Natural killer cell treated with Interleukin-12 subunit alpha and Interleukin-12 subunit beta and Interleukin-15 and Interleukin-18, amount 100 ng/mL, for 72 hours (primary cell): ENCODE measurements at regions not wholly inside any gene's neighbourhood (a gene's known extent, or its start where the extent isn't known, plus 50 kb on each side); places are given as distances from the start of the nearest gene placed in this dataset.

Source experiments
- ATAC-seq, 2 donors: fragments of 150-1000 bp; cut with Tn5 transposase in 1 of 2; sonication (Bioruptor Pico), chemical (Tn5 transposase) in 1 of 2; 2 replicates each; pipeline ENCODE4 v1.10.0; 2021
- DNase-seq: peaks from one replicate; pipeline ENCODE4 v3.0.0; 2022; ENCODE audit warnings: low spot score
- H3K27ac Mint-ChIP-seq, 2 donors: 1 replicate in 1 of 2; 2 replicates in 1 of 2; pipeline ENCODE4 v1.8.0; 2022; ENCODE audit warnings: mixed read lengths in 2 of 2, mild to moderate bottlenecking in 1 of 2, moderate library complexity in 1 of 2
- H3K27me3 Mint-ChIP-seq, 2 donors: 1 replicate in 1 of 2; 2 replicates in 1 of 2; pipeline ENCODE4 v1.8.0; 2022; ENCODE audit warnings: mixed read lengths in 2 of 2
- H3K36me3 Mint-ChIP-seq: one replicate; pipeline ENCODE4 v1.8.0; 2022; ENCODE audit warnings: mixed read lengths
- H3K4me1 Mint-ChIP-seq, 2 donors: 1 replicate in 1 of 2; 2 replicates in 1 of 2; pipeline ENCODE4 v1.8.0; 2022; ENCODE audit warnings: low read depth in 2 of 2, mixed read lengths in 2 of 2, mild to moderate bottlenecking in 1 of 2
- H3K4me3 Mint-ChIP-seq: one replicate; pipeline ENCODE4 v1.8.0; 2022; ENCODE audit warnings: mixed read lengths
- H3K9me3 Mint-ChIP-seq: 2 replicates; pipeline ENCODE4 v1.8.0; 2022; ENCODE audit warnings: mixed read lengths

- Mint-ChIP-seq H3K9me3 (no peaks in the 10 kb centered on the region), H3K27ac (no peak overlapping the region), H3K4me1 (peaks cover 0 to 3% of the 10 kb centered on the region in 2 donors), H3K4me3 (no peak overlapping the region), H3K27me3 (peaks cover 30 to 45% of the 10 kb centered on the region in 2 donors), H3K36me3 (peaks cover 4% of the 10 kb centered on the region)
- peak; percentile 47 to 67 for ATAC-seq
- DNase-seq: no peak
Observed at GRCh38 chr17:36703860-36704266, 102.5 kb downstream of the MRM1 start.

- peaks cover 24 to 38% of the 10 kb centered on the region in 2 donors for H3K27me3 Mint-ChIP-seq
- H3K9me3 Mint-ChIP-seq: no peaks in the 10 kb centered on the region
- peaks cover 0 to 3% of the 10 kb centered on the region in 2 donors for H3K4me1 Mint-ChIP-seq
- H3K36me3 Mint-ChIP-seq: peaks cover 4% of the 10 kb centered on the region
- no peak overlapping the region for H3K27ac Mint-ChIP-seq
- ATAC-seq: no peak
- DNase-seq: no peak
- no peak overlapping the region for H3K4me3 Mint-ChIP-seq
Observed at GRCh38 chr17:36705283-36705795, 104.0 kb downstream of the MRM1 start.

GRCh38 chr17:36705874-36706731 lies 104.7 kb downstream of the MRM1 start:
- H3K27me3 Mint-ChIP-seq: peaks cover 19 to 31% of the 10 kb centered on the region in 2 donors
- H3K9me3 Mint-ChIP-seq: no peaks in the 10 kb centered on the region
- no peak overlapping the region for H3K4me3 Mint-ChIP-seq
- peaks cover 0 to 3% of the 10 kb centered on the region in 2 donors for H3K4me1 Mint-ChIP-seq
- H3K27ac Mint-ChIP-seq: no peak overlapping the region
- ATAC-seq: peak in 1 of 2 donors; percentile 68
- no peak for DNase-seq
- H3K36me3 Mint-ChIP-seq: peaks cover 4% of the 10 kb centered on the region

GRCh38 chr17:36707904-36708303 lies 106.5 kb downstream of the MRM1 start:
- no peak for DNase-seq
- Mint-ChIP-seq H3K27me3 (peaks cover 12 to 14% of the 10 kb centered on the region in 2 donors), H3K4me3 (no peak overlapping the region), H3K36me3 (no peaks in the 10 kb centered on the region), H3K4me1 (peaks cover 0 to 3% of the 10 kb centered on the region in 2 donors), H3K27ac (no peak overlapping the region), H3K9me3 (no peaks in the 10 kb centered on the region)
- ATAC-seq: no peak

- H3K27me3 Mint-ChIP-seq: peaks cover 0 to 3% of the 10 kb centered on the region in 2 donors
- H3K4me1 Mint-ChIP-seq: peaks cover 0 to 7% of the 10 kb centered on the region in 2 donors
- H3K36me3 Mint-ChIP-seq: no peaks in the 10 kb centered on the region
Observed at GRCh38 chr17:36714789-36715188, 113.4 kb downstream of the MRM1 start.

GRCh38 chr17:36715951-36716350 lies 114.6 kb downstream of the MRM1 start:
- H3K4me3 Mint-ChIP-seq: no peak overlapping the region
- no peak overlapping the region for H3K27ac Mint-ChIP-seq
- H3K36me3 Mint-ChIP-seq: no peaks in the 10 kb centered on the region
- DNase-seq: no peak
- H3K9me3 Mint-ChIP-seq: peaks cover 6% of the 10 kb centered on the region
- peaks cover 0 to 9% of the 10 kb centered on the region in 2 donors for H3K4me1 Mint-ChIP-seq
- no peak for ATAC-seq
- peaks cover 0 to 3% of the 10 kb centered on the region in 2 donors for H3K27me3 Mint-ChIP-seq

More at GRCh38 chr17:36714789-36715188, 113.4 kb downstream of the MRM1 start:
- H3K9me3 Mint-ChIP-seq: peaks cover 6% of the 10 kb centered on the region
- DNase-seq (no peak), ATAC-seq (no peak)
- no peak overlapping the region for H3K4me3 Mint-ChIP-seq
- H3K27ac Mint-ChIP-seq: no peak overlapping the region

GRCh38 chr17:36717088-36717487 lies 115.7 kb downstream of the MRM1 start:
- no peak for DNase-seq
- Mint-ChIP-seq H3K4me3 (no peak overlapping the region), H3K9me3 (peaks cover 6% of the 10 kb centered on the region)

GRCh38 chr17:36720131-36720530 lies 118.7 kb downstream of the MRM1 start:
- no peaks in the 10 kb centered on the region for H3K36me3 Mint-ChIP-seq
- no peak overlapping the region for H3K4me3 Mint-ChIP-seq
- H3K9me3 Mint-ChIP-seq: peaks cover 6% of the 10 kb centered on the region
- ATAC-seq (no peak), DNase-seq (no peak)
- no peaks in the 10 kb centered on the region for H3K27me3 Mint-ChIP-seq
- H3K4me1 Mint-ChIP-seq: peaks cover 32 to 39% of the 10 kb centered on the region in 2 donors
- H3K27ac Mint-ChIP-seq: peak overlapping the region in 1 of 2 donors; percentile 98

More at GRCh38 chr17:36717088-36717487, 115.7 kb downstream of the MRM1 start:
- Mint-ChIP-seq H3K27me3 (peaks cover 0 to 3% of the 10 kb centered on the region in 2 donors), H3K4me1 (peaks cover 10 to 19% of the 10 kb centered on the region in 2 donors), H3K27ac (no peak overlapping the region), H3K36me3 (no peaks in the 10 kb centered on the region)
- no peak for ATAC-seq

GRCh38 chr17:36721560-36722120 lies 120.3 kb downstream of the MRM1 start:
- no peak for DNase-seq
- Mint-ChIP-seq H3K36me3 (no peaks in the 10 kb centered on the region), H3K9me3 (peaks cover 6% of the 10 kb centered on the region), H3K27ac (peak overlapping the region; percentile 93 to 98), H3K4me3 (peak overlapping the region; percentile 87), H3K4me1 (peaks cover 43 to 47% of the 10 kb centered on the region in 2 donors), H3K27me3 (no peaks in the 10 kb centered on the region)
- ATAC-seq: peak; percentile 63 to 71

GRCh38 chr17:36722121-36722902 lies 120.9 kb downstream of the MRM1 start:
- no peaks in the 10 kb centered on the region for H3K36me3 Mint-ChIP-seq
- peaks cover 50 to 53% of the 10 kb centered on the region in 2 donors for H3K4me1 Mint-ChIP-seq
- H3K27ac Mint-ChIP-seq: peak overlapping the region; percentile 93 to 98
- peak; percentile 87 for DNase-seq
- peaks cover 6% of the 10 kb centered on the region for H3K9me3 Mint-ChIP-seq
- H3K4me3 Mint-ChIP-seq: peak overlapping the region; percentile 87
- no peaks in the 10 kb centered on the region for H3K27me3 Mint-ChIP-seq
- peak; percentile 94 to 95 for ATAC-seq

GRCh38 chr17:36722903-36723263 lies 121.5 kb downstream of the MRM1 start:
- DNase-seq (no peak), ATAC-seq (no peak)
- no peaks in the 10 kb centered on the region for H3K27me3 Mint-ChIP-seq
- peak overlapping the region; percentile 56 for H3K4me3 Mint-ChIP-seq
- H3K4me1 Mint-ChIP-seq: peaks cover 51 to 54% of the 10 kb centered on the region in 2 donors
- peak overlapping the region; percentile 93 to 98 for H3K27ac Mint-ChIP-seq
- peaks cover 6% of the 10 kb centered on the region for H3K9me3 Mint-ChIP-seq
- H3K36me3 Mint-ChIP-seq: no peaks in the 10 kb centered on the region

GRCh38 chr17:36723459-36724025 lies 122.2 kb downstream of the MRM1 start:
- peaks cover 54 to 59% of the 10 kb centered on the region in 2 donors for H3K4me1 Mint-ChIP-seq
- ATAC-seq (no peak), DNase-seq (no peak)
- H3K36me3 Mint-ChIP-seq: no peaks in the 10 kb centered on the region
- H3K27me3 Mint-ChIP-seq: peaks cover 0 to 5% of the 10 kb centered on the region in 2 donors
- peaks cover 3% of the 10 kb centered on the region for H3K9me3 Mint-ChIP-seq
- H3K27ac Mint-ChIP-seq: peak overlapping the region; percentile 93 to 98
- peak overlapping the region; percentile 11 for H3K4me3 Mint-ChIP-seq

- ATAC-seq: peak in 1 of 2 donors; percentile 55
- peak overlapping the region; percentile 17 to 87 for H3K27ac Mint-ChIP-seq
- peaks cover 53 to 55% of the 10 kb centered on the region in 2 donors for H3K4me1 Mint-ChIP-seq
- no peaks in the 10 kb centered on the region for H3K9me3 Mint-ChIP-seq
- no peaks in the 10 kb centered on the region for H3K36me3 Mint-ChIP-seq
- H3K4me3 Mint-ChIP-seq: peak overlapping the region; percentile 9
- no peak for DNase-seq
- H3K27me3 Mint-ChIP-seq: peaks cover 0 to 15% of the 10 kb centered on the region in 2 donors
Observed at GRCh38 chr17:36726199-36726598, 124.8 kb downstream of the MRM1 start.
